NCI-H1417 treated with DMSO at 0.1 percent for 48 hours (cell line): ENCODE measurements at regions not wholly inside any gene's neighbourhood (a gene's known extent, or its start where the extent isn't known, plus 50 kb on each side); places are given as distances from the start of the nearest gene placed in this dataset.

Experiments
- DNase-seq: peaks from one replicate; lab custom pipeline; 2025; lab: John Stamatoyannopoulos, UW

DNA sequence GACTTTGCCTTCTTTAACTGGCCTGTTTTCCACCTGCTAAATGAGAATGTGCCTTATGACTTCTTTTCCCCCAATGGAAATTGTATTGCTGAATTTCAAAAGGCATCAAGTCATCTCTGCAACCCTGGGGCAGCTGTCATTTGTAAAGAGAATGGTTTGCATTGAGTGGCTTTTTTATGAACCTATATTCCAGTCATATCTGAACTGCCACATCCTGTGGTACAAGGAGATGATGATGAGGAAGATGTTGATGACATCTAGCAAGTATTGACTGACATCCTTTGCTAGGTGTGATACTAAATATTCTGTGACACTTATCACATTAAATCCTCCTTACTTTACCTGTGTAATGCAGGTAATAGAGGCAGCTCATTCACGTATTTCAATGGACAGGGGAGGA is 88.3 kb upstream of the KIAA1217 start:
- DNase-seq, result no peak

DNA sequence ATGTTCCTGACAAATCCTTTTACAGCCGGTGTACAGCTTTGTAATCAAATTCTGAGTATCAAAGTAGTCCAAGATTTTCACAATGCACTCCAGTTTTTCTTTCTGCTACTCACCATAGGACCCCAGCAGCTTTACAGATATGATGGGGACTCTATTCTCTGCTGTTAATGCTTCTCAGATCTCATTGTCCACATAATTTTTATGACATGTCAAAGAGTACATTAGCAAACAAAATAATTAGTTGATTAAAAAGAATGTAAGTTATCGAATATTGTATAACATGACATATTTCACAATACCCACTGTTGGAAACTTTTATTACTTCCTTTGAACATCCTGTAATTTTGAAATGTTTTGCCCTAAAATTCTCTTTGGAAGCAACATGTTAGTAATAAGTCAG is 81.4 kb upstream of the KIAA1217 start:
- no peak for DNase-seq

DNA sequence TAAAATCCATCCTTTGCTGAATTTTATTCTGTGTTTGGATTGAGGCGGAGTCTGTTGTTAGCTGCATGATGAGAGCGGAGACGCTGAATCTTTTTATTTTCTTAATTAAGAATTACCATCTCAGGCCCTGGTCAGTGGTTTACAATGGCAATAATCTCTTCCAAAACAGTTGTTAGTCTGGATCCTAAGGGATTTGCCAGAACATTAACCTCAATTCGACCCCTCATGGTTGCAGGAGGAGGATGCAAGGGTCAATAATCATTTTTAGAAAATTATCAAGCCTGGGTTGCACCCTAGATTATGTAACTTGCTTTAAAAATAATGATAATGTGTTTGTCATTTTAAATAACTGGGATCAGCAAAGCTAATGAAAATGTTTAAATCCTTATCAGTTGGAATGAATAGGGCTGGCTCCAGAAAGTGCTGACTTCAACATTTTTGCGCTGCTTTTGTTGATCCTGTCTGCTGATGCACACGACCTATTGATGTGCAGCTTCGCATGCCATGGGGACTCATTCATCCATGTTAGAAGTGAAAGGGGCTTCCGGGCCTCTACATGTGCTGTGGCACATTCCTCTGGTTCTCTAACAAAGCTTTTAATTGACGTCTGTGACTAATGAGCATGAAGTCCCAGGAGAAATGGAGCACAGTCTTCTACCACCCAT is 80.7 kb upstream of the KIAA1217 start:
- DNase-seq, result no peak

DNA sequence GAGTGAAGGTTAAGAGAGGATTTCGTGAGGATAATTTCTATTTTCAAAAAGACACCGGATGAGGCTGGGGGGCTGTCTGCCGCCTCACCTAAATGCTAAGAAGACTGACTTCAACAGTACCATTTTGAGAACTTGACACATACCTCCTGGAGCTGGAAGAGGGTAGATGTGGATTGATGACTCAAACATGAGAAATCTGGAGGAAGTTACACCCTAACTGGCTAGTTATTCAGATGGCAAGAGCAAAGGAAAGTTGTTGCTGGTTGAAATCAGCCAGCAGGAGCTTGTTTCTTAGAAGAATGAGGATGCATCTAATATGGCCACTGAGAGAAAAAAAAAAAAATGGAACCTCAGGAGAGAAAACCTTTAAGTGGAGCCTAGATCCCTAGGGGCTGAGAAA is 76.2 kb upstream of the KIAA1217 start:
- DNase-seq, result no peak

DNA sequence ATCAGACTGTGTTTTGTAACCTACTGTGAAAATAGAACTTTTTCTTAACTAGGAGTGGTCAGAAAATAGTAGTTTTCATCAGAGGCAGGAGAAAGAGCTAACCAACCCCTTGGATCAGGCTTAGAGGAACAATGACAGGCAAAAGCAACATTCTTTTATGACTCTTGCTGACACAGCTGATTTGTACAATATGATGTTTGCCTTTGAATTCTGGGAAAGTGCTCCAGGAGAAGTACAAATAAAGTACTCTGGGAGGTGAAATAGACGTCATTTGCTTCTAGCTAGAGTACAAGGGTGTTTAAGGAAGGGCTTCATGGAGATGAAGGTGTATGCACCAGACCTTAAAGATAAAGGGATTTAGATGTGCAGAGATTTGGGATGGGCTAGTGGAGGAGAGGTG is 75.1 kb upstream of the KIAA1217 start:
- DNase-seq, result no peak

DNA sequence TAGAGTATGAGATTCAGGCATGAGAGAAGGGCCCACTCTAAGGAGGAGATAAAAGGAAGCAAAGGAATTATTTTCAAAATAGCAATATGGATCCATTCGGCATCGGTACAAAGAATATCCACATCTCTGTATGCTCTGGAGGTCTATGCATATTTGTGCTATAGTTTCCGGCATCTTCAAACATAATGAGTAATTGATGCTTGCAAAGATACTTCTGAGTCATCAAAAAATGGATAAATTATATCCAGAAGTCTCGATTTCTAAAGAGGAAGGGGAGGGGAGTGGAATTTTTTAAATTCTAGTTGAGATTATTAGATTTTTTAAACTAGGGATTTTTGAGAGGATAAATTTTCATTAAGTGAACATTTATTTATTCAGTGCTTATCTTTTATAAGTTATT is 72.9 kb upstream of the KIAA1217 start:
- no peak for DNase-seq

DNA sequence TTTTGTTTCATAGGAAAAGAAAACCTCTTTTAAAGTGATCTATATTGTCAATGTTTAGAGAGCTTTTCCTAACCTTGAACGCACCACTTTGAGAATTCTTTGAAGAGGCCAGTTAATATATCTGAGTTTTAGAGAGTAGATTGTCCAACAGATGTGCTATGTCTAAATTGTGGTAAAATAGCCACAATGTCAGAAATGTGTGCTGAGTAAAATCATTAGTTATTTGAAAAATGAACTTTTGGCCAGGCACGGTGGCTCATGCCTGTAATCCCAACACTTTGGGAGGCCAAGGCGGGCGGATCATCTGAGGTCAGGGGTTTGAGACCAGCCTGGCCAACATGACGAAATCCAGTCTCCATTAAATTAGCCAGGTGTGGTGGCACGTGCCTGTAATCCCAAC is 61.6 kb upstream of the KIAA1217 start:
- no peak for DNase-seq

DNA sequence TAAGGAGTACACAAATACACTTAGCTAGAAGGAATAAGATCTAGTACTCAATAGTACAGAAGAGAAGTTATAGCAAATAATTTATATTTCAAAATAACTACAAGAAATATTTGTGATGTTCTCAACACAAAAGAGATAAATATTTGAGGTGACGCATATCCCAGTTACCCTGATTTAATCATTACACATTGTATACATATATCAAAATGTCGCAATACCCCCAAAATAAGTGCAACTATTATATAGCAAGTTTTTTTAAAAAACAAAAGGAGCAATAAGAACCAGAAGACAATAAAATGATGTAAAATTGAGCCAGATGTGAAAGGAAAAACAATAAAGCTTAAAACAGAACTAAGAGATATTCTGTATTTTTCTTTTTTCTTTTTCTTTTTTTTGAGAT is 59.3 kb upstream of the KIAA1217 start:
- no peak for DNase-seq

DNA sequence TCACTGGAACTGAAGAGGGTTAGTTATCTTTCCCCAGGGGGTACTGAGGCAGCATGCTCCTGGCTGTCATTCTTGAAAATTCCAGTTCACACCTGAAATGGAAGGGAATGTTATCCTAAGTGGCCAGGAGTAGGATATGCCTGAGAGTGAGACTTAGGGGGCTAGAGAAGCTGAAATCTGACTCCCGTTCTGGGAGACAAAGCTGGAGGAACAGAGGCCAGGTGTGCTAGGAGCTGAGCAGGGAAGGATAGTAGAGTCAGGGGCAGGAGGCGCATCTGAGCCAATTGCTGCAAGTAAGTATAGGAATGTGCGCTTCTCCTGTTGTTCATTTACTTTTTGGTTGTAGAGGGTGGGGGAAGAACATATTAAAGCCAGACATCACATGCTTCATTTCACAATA is 58.1 kb upstream of the KIAA1217 start:
- DNase-seq, result no peak

DNA sequence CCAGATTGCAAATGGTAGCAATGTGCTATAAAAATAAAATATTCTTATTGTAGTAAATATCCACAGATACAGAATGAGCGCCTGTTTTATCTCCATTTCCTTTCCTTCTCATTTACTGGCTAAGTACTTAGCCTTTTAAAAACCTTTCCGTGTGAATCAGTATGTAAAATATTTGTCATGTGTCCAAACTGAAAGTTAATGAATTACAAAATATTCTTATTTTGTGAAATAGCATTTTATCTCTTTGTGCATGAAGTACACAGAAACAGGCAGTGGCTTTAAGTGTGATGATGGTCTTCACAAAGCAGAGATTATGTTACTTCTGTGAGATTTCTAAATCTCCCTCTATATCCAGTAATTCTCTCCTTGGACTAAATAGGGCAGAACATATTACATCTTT is 56.7 kb upstream of the KIAA1217 start:
- no peak for DNase-seq

DNA sequence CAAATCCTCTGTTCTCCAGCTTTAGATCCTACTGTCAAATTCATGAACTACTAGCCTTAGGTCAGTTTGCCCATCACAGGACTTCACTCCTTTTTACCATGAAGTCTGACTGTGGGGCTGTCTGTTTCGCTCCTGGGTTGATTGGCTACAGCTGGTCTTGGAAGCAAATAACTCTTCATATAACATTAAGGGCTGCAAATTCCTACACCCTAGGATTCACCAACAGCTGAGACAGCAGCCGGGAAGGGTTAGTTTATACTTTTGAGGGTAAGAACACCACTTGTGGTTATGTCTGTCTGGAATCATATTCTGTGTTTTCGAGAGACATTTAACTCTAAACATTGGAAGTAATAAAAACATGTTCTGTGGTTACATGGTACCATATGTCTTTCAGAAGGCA is 55.9 kb upstream of the KIAA1217 start:
- no peak for DNase-seq

DNA sequence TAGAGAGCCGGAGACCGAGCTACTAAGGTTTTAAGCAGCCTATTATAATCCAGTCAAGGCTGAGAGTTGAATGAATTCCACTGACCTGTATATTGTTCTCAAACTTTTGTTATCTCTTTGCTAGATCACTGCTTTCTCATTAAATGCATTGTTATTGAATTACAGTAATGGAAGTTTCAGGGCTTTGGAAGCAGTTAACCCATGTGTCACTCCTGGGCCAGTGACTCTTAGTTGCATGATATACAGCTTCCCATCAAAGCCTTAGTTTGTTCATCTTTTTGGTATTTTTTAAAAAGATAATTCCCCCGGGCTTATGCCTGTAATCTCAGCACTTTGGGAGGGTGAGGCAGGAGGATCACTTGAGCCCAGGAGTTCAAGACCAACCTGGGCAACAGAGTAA is 55.4 kb upstream of the KIAA1217 start:
- DNase-seq, result no peak

DNA sequence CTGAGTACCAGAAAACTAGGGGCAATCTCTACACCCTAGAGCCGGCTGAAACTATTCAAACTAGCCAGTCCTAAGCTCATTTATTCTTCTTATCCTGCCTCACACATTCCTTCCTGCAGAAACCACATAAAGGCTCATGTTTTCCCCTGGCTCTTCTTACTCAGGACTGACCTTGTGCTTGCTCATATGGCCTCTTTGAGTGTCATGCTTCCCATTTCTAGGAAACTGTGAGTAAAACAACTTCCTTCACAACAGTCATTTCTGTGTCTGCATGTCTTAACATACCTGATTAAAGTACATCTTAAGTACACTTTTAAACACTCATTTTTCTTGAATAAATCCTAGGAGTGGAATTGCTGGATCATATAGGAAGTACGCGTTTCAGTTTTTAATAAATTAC is 52.3 kb upstream of the KIAA1217 start:
- DNase-seq, result no peak

DNA sequence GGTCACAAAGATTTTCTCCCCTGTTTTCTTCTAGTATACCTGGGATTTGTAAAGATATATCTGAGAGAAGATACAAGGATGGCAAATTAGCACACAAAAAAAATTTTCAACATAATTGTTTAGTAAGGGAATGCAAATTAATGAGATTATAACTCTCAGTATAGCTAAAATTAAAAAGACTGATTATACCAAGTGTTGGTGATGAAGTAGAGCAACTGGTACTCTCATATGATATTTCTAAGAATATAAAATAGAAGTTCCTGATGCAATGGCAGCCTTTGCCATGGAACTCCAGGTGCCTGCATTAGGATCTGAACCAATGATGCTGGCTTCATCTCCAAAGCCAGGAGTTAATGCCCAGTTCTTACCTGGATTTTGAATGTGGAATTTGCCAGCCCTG is 51.4 kb upstream of the KIAA1217 start:
- DNase-seq, result no peak
